AG09319 (cell line): ENCODE measurements at regions not wholly inside any gene's neighbourhood (a gene's known extent, or its start where the extent isn't known, plus 50 kb on each side); places are given as distances from the start of the nearest gene placed in this dataset.
"Not testable (repeated sequence)": the region's sequence is repeated elsewhere in the genome, so short reads cannot be mapped to it uniquely, and the experiment has no call there.

Experiments
- DNase-seq: peaks from one replicate; pipeline ENCODE4 v3.0.0-alpha.2; 2010; ENCODE audit warnings: low read depth; ENCODE audit errors: extremely low read depth
- TF ChIP-seq, protein P1 (sequence below): IDR thresholded peaks from 2 replicates; pipeline ENCODE4 v1.5.1; 2011; ENCODE audit warnings: low read depth, mild to moderate bottlenecking, inconsistent platforms, low read length, moderate library complexity

DNA sequence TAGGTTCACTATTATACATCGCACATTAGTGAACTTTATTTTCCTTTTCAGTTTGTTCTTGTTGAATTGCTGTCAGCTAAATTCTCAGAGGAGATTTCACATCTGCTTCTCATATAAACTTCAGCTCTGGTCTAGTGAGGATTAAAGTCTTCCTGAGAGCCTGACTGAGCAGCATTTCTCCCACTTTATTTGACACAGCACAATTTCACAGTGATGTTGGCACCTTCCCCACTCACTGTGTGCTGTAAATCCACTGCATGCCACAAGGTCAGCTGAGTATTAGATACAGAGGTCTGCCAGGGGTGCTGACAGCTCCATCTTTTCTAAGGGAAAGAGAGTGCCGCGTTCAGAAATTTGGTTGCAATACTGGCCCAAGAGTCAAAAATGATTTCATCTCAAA, 567.4 kb downstream of the PRR16 start:
- TF ChIP-seq, protein P1, sequence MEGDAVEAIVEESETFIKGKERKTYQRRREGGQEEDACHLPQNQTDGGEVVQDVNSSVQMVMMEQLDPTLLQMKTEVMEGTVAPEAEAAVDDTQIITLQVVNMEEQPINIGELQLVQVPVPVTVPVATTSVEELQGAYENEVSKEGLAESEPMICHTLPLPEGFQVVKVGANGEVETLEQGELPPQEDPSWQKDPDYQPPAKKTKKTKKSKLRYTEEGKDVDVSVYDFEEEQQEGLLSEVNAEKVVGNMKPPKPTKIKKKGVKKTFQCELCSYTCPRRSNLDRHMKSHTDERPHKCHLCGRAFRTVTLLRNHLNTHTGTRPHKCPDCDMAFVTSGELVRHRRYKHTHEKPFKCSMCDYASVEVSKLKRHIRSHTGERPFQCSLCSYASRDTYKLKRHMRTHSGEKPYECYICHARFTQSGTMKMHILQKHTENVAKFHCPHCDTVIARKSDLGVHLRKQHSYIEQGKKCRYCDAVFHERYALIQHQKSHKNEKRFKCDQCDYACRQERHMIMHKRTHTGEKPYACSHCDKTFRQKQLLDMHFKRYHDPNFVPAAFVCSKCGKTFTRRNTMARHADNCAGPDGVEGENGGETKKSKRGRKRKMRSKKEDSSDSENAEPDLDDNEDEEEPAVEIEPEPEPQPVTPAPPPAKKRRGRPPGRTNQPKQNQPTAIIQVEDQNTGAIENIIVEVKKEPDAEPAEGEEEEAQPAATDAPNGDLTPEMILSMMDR = no peak
- DNase-seq = peak; percentile 30

DNA sequence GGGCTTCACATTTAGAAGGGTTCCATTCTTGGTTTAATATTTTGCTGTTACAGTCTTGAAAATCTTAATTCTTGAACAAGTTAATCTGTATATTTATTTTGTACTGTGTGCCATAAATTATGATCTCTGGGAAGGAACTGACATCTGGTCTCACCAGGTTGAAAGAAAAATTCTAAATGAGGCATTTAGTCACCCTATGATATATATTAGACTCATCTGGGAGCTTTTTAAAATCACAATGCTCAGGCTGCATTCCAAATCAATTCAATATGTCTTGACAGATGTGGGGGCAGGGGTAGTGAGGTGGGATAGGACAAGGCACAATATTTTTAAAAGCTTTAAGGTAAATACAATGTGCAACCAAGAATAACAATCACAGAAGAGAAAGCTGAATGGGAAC, 569.2 kb downstream of the PRR16 start:
- no peak for DNase-seq
- TF ChIP-seq, protein P1 = no peak

DNA sequence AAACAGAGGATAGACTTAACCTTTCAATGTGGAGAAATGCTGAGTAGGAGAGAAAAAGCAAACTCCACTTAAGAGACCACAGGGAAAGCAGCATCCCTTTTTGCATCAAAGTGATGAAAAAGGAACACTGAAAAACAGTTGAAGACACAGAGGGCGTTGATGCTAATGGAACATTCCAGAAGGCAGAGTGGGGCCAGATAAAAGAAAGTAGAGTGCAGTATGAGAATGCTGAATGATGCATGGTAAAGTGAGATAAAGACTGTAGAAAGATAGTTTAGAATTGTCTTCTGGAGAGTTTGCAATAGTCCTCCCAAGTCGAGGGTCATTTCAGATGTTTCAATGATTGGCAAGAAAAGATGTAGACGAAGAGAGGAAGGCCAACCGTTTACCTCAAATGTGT, 574.3 kb downstream of the PRR16 start:
- TF ChIP-seq, protein P1 = no peak

DNA sequence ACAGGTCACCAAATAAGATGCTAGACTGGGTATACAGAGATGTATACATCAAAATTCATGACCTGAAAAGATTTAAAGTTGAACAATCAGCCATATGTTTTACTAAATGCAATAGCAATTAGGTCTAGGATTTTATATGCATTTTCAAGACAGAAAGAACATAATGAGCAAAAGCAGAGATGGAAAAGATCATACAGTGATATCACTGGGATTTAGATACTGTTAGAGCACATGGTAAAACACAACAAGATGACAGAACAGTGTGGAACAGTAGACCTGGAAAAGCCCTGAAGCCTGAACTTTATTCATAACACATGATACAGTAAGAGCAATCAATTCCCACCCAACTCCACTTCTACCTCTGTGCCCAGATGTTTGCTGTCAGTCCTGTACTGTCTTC, 585.9 kb downstream of the PRR16 start:
- TF ChIP-seq, protein P1 = no peak
- no peak for DNase-seq

More for the DNA sequence above, 574.3 kb downstream of the PRR16 start:
- DNase-seq = no peak

DNA sequence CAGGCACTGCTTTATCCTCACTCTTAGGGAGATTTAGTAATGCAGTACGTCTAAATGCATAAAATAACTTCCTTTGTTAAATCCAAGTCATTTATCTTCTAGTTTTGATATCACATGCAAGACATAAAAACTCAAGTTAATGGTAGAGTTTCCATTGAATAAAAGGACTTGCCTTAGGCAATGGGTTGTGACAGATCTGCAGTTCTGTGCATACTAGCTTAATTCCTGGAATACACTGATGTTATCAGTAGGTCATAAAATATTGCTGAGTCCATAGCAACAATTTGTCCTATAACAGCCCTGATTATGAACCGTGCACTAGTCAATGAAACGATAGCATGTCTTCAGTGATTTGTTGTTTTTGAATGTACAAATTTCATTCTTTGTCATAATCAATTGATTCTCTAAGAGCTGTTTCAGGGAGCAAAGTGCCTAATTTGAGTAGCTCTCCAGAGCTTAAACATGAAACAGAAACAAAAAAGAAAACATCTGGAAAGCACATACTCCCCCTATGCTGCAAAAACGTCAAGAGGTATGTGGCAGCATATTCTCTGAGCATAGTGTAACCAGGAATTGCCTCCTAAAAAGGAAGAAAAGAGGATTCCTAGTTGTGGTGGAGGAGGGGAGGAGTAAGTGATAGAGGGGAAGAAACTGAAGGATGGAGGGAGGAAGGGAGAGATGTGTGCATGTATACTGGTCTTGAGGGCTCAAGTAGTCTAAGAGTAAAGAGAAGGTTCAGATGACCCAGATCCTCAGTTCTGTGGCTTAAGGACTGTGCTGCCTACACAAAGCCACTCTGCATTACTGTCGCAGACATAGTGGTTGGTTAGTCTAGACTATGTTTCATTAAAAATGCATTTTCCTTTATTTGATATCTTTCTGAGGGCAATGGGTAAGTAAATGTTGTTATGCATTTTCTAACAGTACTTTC, 589.2 kb downstream of the PRR16 start:
- no peak for DNase-seq
- TF ChIP-seq, protein P1 = no peak

DNA sequence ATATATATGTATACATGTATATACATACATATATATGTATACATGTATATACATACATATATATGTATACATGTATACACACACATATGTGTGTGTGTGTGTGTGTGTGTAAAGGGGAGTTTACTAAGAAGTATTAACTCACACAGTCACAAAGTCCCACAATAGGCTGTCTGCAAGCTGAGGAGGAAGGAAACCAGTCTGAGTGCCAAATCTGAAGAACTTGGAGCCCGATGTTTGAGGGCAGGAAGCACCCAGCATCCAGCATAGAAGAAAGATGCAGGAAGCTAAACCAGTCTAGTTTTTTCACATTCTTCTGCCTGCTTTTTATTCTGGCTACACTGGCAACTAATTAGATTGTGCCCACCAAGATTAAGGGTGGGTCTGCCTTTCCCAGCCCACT, 591.5 kb downstream of the PRR16 start:
- TF ChIP-seq, protein P1 = no peak
- no peak for DNase-seq

DNA sequence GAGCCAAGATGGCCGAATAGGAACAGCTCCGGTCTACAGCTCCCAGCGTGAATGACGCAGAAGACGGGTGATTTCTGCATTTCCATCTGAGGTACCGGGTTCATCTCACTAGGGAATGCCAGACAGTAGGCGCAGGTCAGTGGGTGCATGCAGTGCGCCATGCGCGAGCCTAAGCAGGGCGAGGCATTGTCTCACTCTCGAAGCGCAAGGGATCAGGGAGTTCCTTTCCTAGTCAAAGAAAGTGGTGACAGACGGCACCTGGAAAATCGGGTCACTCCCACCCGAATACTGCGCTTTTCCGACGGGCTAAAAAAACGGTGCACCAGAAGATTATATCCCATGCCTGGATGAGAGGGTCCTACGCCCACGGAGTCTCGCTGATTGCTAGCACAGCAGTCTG, 600.1 kb downstream of the PRR16 start:
- DNase-seq = not testable (repeated sequence)

DNA sequence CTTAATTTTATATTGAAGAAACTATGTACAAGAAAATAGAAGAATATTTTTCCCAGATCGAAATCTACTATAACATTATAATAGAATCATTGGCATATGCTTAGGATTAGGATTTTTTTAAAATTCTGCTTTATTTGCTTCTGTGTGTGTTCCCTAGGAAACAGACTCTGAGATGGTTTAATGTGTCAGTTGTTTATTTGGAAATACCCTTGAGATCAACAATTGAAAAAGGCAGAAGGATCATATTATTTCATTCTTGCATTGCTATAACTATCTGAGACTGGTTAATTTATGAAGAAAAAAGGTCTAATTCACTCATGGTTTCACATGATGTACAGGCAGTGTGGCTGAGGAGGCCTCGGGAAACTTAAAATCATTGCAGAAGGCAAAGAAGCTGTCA, 622.6 kb downstream of the PRR16 start:
- DNase-seq = no peak
- TF ChIP-seq, protein P1 = no peak
